ENCODE measurements at regions not wholly inside any gene's neighbourhood (a gene's known extent, or its start where the extent isn't known, plus 50 kb on each side); places are given as distances from the start of the nearest gene placed in this dataset.

- H3K27ac Mint-ChIP-seq (ENCODE audit: unreplicated experiment): no peak overlapping the region
- no peak for DNase-seq (ENCODE audit: low read depth, low spot score)
- H3K27me3 Mint-ChIP-seq (ENCODE audit: low read depth): peaks cover 47% of the 10 kb centered on the region
Observed at GRCh38 chr19:29321116-29321515, 108.2 kb upstream of the UQCRFS1 start.

GRCh38 chr19:29323021-29323430 lies 110.1 kb upstream of the UQCRFS1 start:
- Mint-ChIP-seq H3K9me3 (peaks cover 1% of the 10 kb centered on the region), H3K27me3 (ENCODE audit: low read depth) (peaks cover 51% of the 10 kb centered on the region)

More at GRCh38 chr19:29321116-29321515, 108.2 kb upstream of the UQCRFS1 start:
- Mint-ChIP-seq H3K4me3 (no peak overlapping the region), H3K4me1 (no peaks in the 10 kb centered on the region), H3K36me3 (ENCODE audit: low read depth) (no peaks in the 10 kb centered on the region), H3K9me3 (no peaks in the 10 kb centered on the region)
- no peak for TF ChIP-seq CTCF (conservative IDR thresholded peaks at IDR 0.05)

GRCh38 chr19:29323440-29324290 lies 110.7 kb upstream of the UQCRFS1 start:
- peaks cover 3% of the 10 kb centered on the region for H3K9me3 Mint-ChIP-seq
- H3K27ac Mint-ChIP-seq (ENCODE audit: unreplicated experiment): no peak overlapping the region
- no peak for TF ChIP-seq CTCF (conservative IDR thresholded peaks at IDR 0.05)
- H3K4me1 Mint-ChIP-seq: no peaks in the 10 kb centered on the region
- no peak for DNase-seq (ENCODE audit: low read depth, low spot score)
- no peaks in the 10 kb centered on the region for H3K36me3 Mint-ChIP-seq (ENCODE audit: low read depth)
- no peak overlapping the region for H3K4me3 Mint-ChIP-seq
- H3K27me3 Mint-ChIP-seq (ENCODE audit: low read depth): peaks cover 50% of the 10 kb centered on the region

More at GRCh38 chr19:29323021-29323430, 110.1 kb upstream of the UQCRFS1 start:
- no peaks in the 10 kb centered on the region for H3K36me3 Mint-ChIP-seq (ENCODE audit: low read depth)
- H3K4me3 Mint-ChIP-seq: no peak overlapping the region
- no peak for TF ChIP-seq CTCF (conservative IDR thresholded peaks at IDR 0.05)
- no peak overlapping the region for H3K27ac Mint-ChIP-seq (ENCODE audit: unreplicated experiment)
- DNase-seq (ENCODE audit: low read depth, low spot score): no peak
- no peaks in the 10 kb centered on the region for H3K4me1 Mint-ChIP-seq

- Mint-ChIP-seq H3K27me3 (ENCODE audit: low read depth) (peaks cover 46% of the 10 kb centered on the region), H3K4me1 (no peaks in the 10 kb centered on the region), H3K4me3 (no peak overlapping the region), H3K9me3 (peaks cover 3% of the 10 kb centered on the region), H3K36me3 (ENCODE audit: low read depth) (no peaks in the 10 kb centered on the region), H3K27ac (ENCODE audit: unreplicated experiment) (no peak overlapping the region)
- no peak for DNase-seq (ENCODE audit: low read depth, low spot score)
- TF ChIP-seq CTCF (conservative IDR thresholded peaks at IDR 0.05): no peak
Observed at GRCh38 chr19:29324291-29324680, 111.3 kb upstream of the UQCRFS1 start.

- H3K4me3 Mint-ChIP-seq: no peak overlapping the region
- DNase-seq (ENCODE audit: low read depth, low spot score): no peak
- H3K27ac Mint-ChIP-seq (ENCODE audit: unreplicated experiment): no peak overlapping the region
- no peak for TF ChIP-seq CTCF (conservative IDR thresholded peaks at IDR 0.05)
- H3K9me3 Mint-ChIP-seq: peaks cover 3% of the 10 kb centered on the region
- no peaks in the 10 kb centered on the region for H3K4me1 Mint-ChIP-seq
- H3K27me3 Mint-ChIP-seq (ENCODE audit: low read depth): peaks cover 42% of the 10 kb centered on the region
- H3K36me3 Mint-ChIP-seq (ENCODE audit: low read depth): no peaks in the 10 kb centered on the region
Observed at GRCh38 chr19:29324717-29325116, 111.8 kb upstream of the UQCRFS1 start.
